ENCODE measurements at regions not wholly inside any gene's neighbourhood (a gene's known extent, or its start where the extent isn't known, plus 50 kb on each side); places are given as distances from the start of the nearest gene placed in this dataset.

DNA sequence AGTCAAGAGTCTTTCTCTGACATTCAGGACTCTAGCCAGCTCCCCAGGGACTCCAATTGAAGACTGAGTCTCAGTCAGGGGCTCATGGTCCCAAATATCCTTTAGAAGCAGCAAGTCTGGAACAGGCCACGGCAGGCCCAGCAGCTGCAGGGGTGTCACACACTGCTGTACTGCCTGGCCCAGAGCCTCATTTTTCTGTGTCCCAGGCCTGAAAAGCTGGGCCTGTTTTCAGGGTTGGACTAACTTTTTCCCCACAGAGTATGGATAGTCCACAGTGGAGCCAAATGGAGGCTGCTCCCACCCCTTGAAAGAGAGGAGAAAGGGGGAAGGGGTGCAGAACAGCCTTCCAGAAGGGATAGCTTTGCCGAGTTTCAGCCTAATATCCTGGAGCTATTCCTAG is 146.8 kb upstream of the NALF2 start:
- no peak overlapping the region for H3K4me2 ChIP-seq (ENCODE audit: control insufficient read depth, insufficient read depth)
- intact Hi-C loops (cut with micrococcal nuclease; ENCODE audit: unreplicated experiment): no loop called here

More for the DNA sequence above, 146.8 kb upstream of the NALF2 start:
- H3K4me3 ChIP-seq: no peak overlapping the region
- no peaks in the 10 kb centered on the region for H3K4me1 ChIP-seq (ENCODE audit: control insufficient read depth, insufficient read depth, low read length)
- no peaks in the 10 kb centered on the region for H3K79me2 ChIP-seq (ENCODE audit: control insufficient read depth, insufficient read depth, low read length)
- no peaks in the 10 kb centered on the region for H4K20me1 ChIP-seq (ENCODE audit: control insufficient read depth, insufficient read depth)
- in situ Hi-C loops (cut with MboI): no loop called here
- TF ChIP-seq PML (IDR thresholded peaks at IDR 0.05; ENCODE audit: low read length): no peak
- no peak for TF ChIP-seq NR2C1 (IDR thresholded peaks at IDR 0.05)
- TF ChIP-seq, protein P1, sequence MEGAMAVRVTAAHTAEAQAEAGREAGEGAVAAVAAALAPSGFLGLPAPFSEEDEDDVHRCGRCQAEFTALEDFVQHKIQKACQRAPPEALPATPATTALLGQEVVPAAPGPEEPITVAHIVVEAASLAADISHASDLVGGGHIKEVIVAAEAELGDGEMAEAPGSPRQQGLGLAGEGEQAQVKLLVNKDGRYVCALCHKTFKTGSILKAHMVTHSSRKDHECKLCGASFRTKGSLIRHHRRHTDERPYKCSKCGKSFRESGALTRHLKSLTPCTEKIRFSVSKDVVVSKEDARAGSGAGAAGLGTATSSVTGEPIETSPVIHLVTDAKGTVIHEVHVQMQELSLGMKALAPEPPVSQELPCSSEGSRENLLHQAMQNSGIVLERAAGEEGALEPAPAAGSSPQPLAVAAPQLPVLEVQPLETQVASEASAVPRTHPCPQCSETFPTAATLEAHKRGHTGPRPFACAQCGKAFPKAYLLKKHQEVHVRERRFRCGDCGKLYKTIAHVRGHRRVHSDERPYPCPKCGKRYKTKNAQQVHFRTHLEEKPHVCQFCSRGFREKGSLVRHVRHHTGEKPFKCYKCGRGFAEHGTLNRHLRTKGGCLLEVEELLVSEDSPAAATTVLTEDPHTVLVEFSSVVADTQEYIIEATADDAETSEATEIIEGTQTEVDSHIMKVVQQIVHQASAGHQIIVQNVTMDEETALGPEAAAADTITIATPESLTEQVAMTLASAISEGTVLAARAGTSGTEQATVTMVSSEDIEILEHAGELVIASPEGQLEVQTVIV (IDR thresholded peaks at IDR 0.05; ENCODE audit: borderline replicate concordance, partially characterized antibody): no peak
- TF ChIP-seq, protein P2, sequence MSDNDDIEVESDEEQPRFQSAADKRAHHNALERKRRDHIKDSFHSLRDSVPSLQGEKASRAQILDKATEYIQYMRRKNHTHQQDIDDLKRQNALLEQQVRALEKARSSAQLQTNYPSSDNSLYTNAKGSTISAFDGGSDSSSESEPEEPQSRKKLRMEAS (IDR thresholded peaks at IDR 0.05; ENCODE audit: low read depth, low read length): no peak
- no peak for TF ChIP-seq HCFC1 (IDR thresholded peaks at IDR 0.05; ENCODE audit: low read length)
- no peak for TF ChIP-seq MXI1 (IDR thresholded peaks at IDR 0.05; ENCODE audit: low read depth, low read length)
- TF ChIP-seq POU2F2 (IDR thresholded peaks at IDR 0.05; ENCODE audit: borderline replicate concordance, low read depth, low read length): no peak
- no peak for TF ChIP-seq MYC (IDR thresholded peaks at IDR 0.05; ENCODE audit: insufficient read depth, insufficient read length, insufficient replicate concordance, low read length, severe bottlenecking)
- no peak for TF ChIP-seq BACH1 (IDR thresholded peaks at IDR 0.05; ENCODE audit: borderline replicate concordance)
- no peak for TF ChIP-seq BMI1 (IDR thresholded peaks at IDR 0.05; ENCODE audit: borderline replicate concordance)
- no peak for TF ChIP-seq SREBF2 (IDR thresholded peaks at IDR 0.05; ENCODE audit: low read length)
- TF ChIP-seq CEBPB (IDR thresholded peaks at IDR 0.05; ENCODE audit: borderline replicate concordance in 1 of 2, low read depth in 2 of 2, low read length in 2 of 2): no peak
- no peak for TF ChIP-seq LARP7 (IDR thresholded peaks at IDR 0.05)
- TF ChIP-seq CBX3 (IDR thresholded peaks at IDR 0.05; ENCODE audit: borderline replicate concordance, low read depth): no peak
- no peak for TF ChIP-seq IKZF1 (conservative IDR thresholded peaks at IDR 0.05)
- H3K9me3 ChIP-seq (replicated peaks; ENCODE audit: control insufficient read depth, insufficient read depth, low read length): no peaks in the 10 kb centered on the region
- DNase-seq (ENCODE audit: low read depth, low spot score): no peak
- POLR2A ChIA-PET: no interaction called here
- no peak for ATAC-seq
- CTCF ChIA-PET: interaction anchor here (1.4 kb wide), 1 partner anchor 16 kb away, joined by 3 read pairs; no protein-coding TSS in a partner anchor
- BruUV-seq (replicated peaks): no TSS peak
- no peak for FAIRE-seq
- RAD21 ChIA-PET (ENCODE audit: unreplicated experiment): no interaction called here
- H2AFZ ChIP-seq (ENCODE audit: control insufficient read depth, low read depth, low read length): no peak overlapping the region
- WGBS (ENCODE audit: insufficient coverage, insufficient replicate concordance, low lambda C conversion rate, missing lambda C conversion rate): 11% methylated on average over 2 of the region's 2 CpGs
- H3K27me3 ChIP-seq (replicated peaks in 1 of 2; ENCODE audit: control insufficient read depth in 2 of 2, insufficient read depth in 2 of 2, low read length in 1 of 2): no peaks in the 10 kb centered on the region; a peak in 1 of 4 replicates
- no peak overlapping the region for H3K9ac ChIP-seq (ENCODE audit: control insufficient read depth, insufficient read depth, low read length)
- no peaks in the 10 kb centered on the region for H3K36me3 ChIP-seq (ENCODE audit: control insufficient read depth in 2 of 2, insufficient read depth in 2 of 2, low read length in 1 of 2)
- SMC1A ChIA-PET (ENCODE audit: uncharacterized antibody, unreplicated experiment): no interaction called here
- no peak overlapping the region for H3K27ac ChIP-seq (ENCODE audit: control insufficient read depth, insufficient read depth)
